HCT116 (cell line): ENCODE measurements at regions not wholly inside any gene's neighbourhood (a gene's known extent, or its start where the extent isn't known, plus 50 kb on each side); places are given as distances from the start of the nearest gene placed in this dataset.

ENCODE experiments used
- ATAC-seq: fragments of 200-7000 bp; cut with Tn5 transposase; 2 replicates; pipeline ENCODE4 v1.9.1; 2020; ENCODE audit warnings: mild to moderate bottlenecking, moderate library complexity
- BruUV-seq: library from RNA; stranded (reverse); fragments of 400-500 nt; replicated peaks from 2 replicates; lab custom pipeline; 2021; lab: Mats Ljungman, UMichigan
- CTCF ChIA-PET: fragments of 300-600 bp; sonication (Branson Sonifier 250); formaldehyde crosslinking; loops from one replicate; lab custom pipeline; 2021; ENCODE audit warnings: antibody characterized with exemption; lab: Charles Lee
- POLR2A ChIA-PET: fragments of 300-600, 350-600 bp; sonication (Branson Sonifier 250); formaldehyde crosslinking; loops from one replicate; lab custom pipeline; 2021; ENCODE audit warnings: antibody characterized with exemption; lab: Charles Lee
- RAD21 ChIA-PET, 2 experiments: fragments of 300-600 bp; sonication (Branson Sonifier 250); formaldehyde crosslinking; loops; one replicate each; lab custom pipeline; 2023; ENCODE audit warnings: low total read pairs in 2 of 2; ENCODE audit not compliant: uncharacterized antibody in 2 of 2, unreplicated experiment in 2 of 2, low non-redundant PET in 1 of 2; lab: Charles Lee
- DNase-seq: peaks from one replicate; pipeline ENCODE4 v3.0.0-alpha.2; 2010; ENCODE audit warnings: low read depth, low spot score
- H2AFZ ChIP-seq: fragments of 200-600 bp; shearing (Covaris generic), sonication (generic); 2 replicates; pipeline ENCODE4 v1.6.1; 2017; ENCODE audit warnings: low read depth, mixed run types, mixed read lengths, antibody characterized with exemption, low read length; ENCODE audit not compliant: poor library complexity, severe bottlenecking
- H3K27ac ChIP-seq: 2 replicates; pipeline ENCODE4 v1.5.1; 2012; ENCODE audit warnings: low read depth, low read length
- H3K27me3 ChIP-seq: fragments of 200-600 bp; sonication (generic); 2 replicates; pipeline ENCODE4 v1.6.1; 2016; ENCODE audit warnings: mixed run types, low read length, mixed read lengths; ENCODE audit not compliant: insufficient read depth
- H3K36me3 ChIP-seq, 2 experiments: fragments of 200-500 bp in 1 of 2; fragments of 200-600 bp in 1 of 2; sonication (Bioruptor generic) in 1 of 2; sonication (generic) in 1 of 2; 2 replicates each; pipeline versions ENCODE4 v1.5.1 to v1.6.1; 2014 to 2016; ENCODE audit warnings: low read length in 2 of 2, inconsistent platforms in 1 of 2, mixed read lengths in 1 of 2, mixed run types in 1 of 2; ENCODE audit not compliant: insufficient read depth in 2 of 2, control insufficient read depth in 1 of 2
- H3K4me1 ChIP-seq, 2 experiments: fragments of 200-600 bp in 1 of 2; sonication (generic) in 1 of 2; 2 replicates each; pipeline versions ENCODE4 v1.5.1 to v1.6.1; 2012 to 2017; ENCODE audit warnings: low read length in 2 of 2, inconsistent platforms in 1 of 2, mild to moderate bottlenecking in 1 of 2, mixed read lengths in 1 of 2, mixed run types in 1 of 2, moderate library complexity in 1 of 2; ENCODE audit not compliant: insufficient read depth in 2 of 2, control insufficient read depth in 1 of 2
- H3K4me2 ChIP-seq: fragments of 200-600 bp; sonication (generic); 2 replicates; pipeline ENCODE4 v1.6.1; 2017; ENCODE audit warnings: mixed run types, low read length, mixed read lengths
- H3K4me3 ChIP-seq, 2 experiments: fragments of 200-600 bp in 1 of 2; sonication (generic) in 1 of 2; replicated peaks in 1 of 2; 2 replicates each; pipeline ENCODE4 v1.5.1; 2011 to 2016; ENCODE audit warnings: low read length in 2 of 2, control low read depth in 1 of 2, low read depth in 1 of 2, mild to moderate bottlenecking in 1 of 2, mixed read lengths in 1 of 2, mixed run types in 1 of 2
- H3K79me2 ChIP-seq: fragments of 200-600 bp; sonication (generic); 2 replicates; pipeline ENCODE4 v1.6.1; 2017; ENCODE audit warnings: mild to moderate bottlenecking, mixed run types, low read length, moderate library complexity, mixed read lengths; ENCODE audit not compliant: insufficient read depth
- H3K9ac ChIP-seq: fragments of 200-600 bp; sonication (generic); 2 replicates; pipeline ENCODE4 v1.6.1; 2016; ENCODE audit warnings: low read length, mixed read lengths
- H3K9me2 ChIP-seq: fragments of 200-600 bp; sonication (generic), shearing (Covaris generic); 2 replicates; pipeline ENCODE4 v1.6.1; 2017; ENCODE audit warnings: mixed run types, mild to moderate bottlenecking, moderate library complexity; ENCODE audit not compliant: insufficient read depth
- H3K9me3 ChIP-seq, 2 experiments: fragments of 200-500 bp in 1 of 2; fragments of 200-600 bp in 1 of 2; sonication (Bioruptor generic) in 1 of 2; sonication (generic) in 1 of 2; 2 replicates each; pipeline ENCODE4 v1.6.1; 2014 to 2017; ENCODE audit warnings: low read length in 2 of 2, mixed read lengths in 2 of 2, inconsistent platforms in 1 of 2, low read depth in 1 of 2, mild to moderate bottlenecking in 1 of 2, mixed run types in 1 of 2, moderate library complexity in 1 of 2; ENCODE audit not compliant: control insufficient read depth in 1 of 2, insufficient read depth in 1 of 2
- H4K20me1 ChIP-seq: fragments of 200-600 bp; sonication (generic), shearing (Covaris generic); 2 replicates; pipeline ENCODE4 v1.6.1; 2017; ENCODE audit warnings: mixed run types, mild to moderate bottlenecking, moderate library complexity; ENCODE audit not compliant: insufficient read depth
- ATF3 ChIP-seq: IDR thresholded peaks from 2 replicates; pipeline ENCODE4 v1.6.1; 2012
- ELF1 ChIP-seq: IDR thresholded peaks from 2 replicates; pipeline ENCODE4 v1.6.1; 2012; ENCODE audit warnings: low read depth, borderline replicate concordance
- FOSL1 ChIP-seq: IDR thresholded peaks from 2 replicates; pipeline ENCODE4 v1.6.1; 2012; ENCODE audit warnings: low read depth
- JUND ChIP-seq: IDR thresholded peaks from 2 replicates; pipeline ENCODE4 v1.6.1; 2012
- MAX ChIP-seq: IDR thresholded peaks from 2 replicates; pipeline ENCODE4 v1.6.1; 2012
- RAD21 ChIP-seq: IDR thresholded peaks from 2 replicates; pipeline ENCODE4 v1.6.1; 2012; ENCODE audit warnings: low read depth, mild to moderate bottlenecking
- SIN3A ChIP-seq: IDR thresholded peaks from 2 replicates; pipeline ENCODE4 v1.6.1; 2012; ENCODE audit warnings: low read depth
- YY1 ChIP-seq: IDR thresholded peaks from 2 replicates; pipeline ENCODE4 v1.6.1; 2011; ENCODE audit warnings: low read length, low read depth, moderate library complexity, mild to moderate bottlenecking; ENCODE audit not compliant: insufficient replicate concordance; ENCODE audit errors: extremely low read depth
- ZFX ChIP-seq: fragments of 450-650 bp; IDR thresholded peaks from 2 replicates; pipeline ENCODE4 v1.6.1; 2017
- intact Hi-C: fragments of 100-400 bp; cut with micrococcal nuclease; formaldehyde crosslinking; loops from 2 replicates; pipeline ENCODE4 v1.10.0; 2022
- TF ChIP-seq, protein P1 (sequence below): IDR thresholded peaks from 2 replicates; pipeline ENCODE4 v1.6.1; 2012; ENCODE audit warnings: low read depth

GRCh38 chr6:19986691-19987438, 149.7 kb downstream of the ID4 start:
- no peaks in the 10 kb centered on the region for H3K4me1 ChIP-seq
- DNase-seq: no peak
- ChIA-PET POLR2A (no interaction called here), RAD21 (no interaction called here), CTCF (no interaction called here)
- H2AFZ ChIP-seq: no peak overlapping the region
- no peaks in the 10 kb centered on the region for H3K36me3 ChIP-seq
- H3K4me2 ChIP-seq: no peak overlapping the region
- intact Hi-C loops: no loop called here
- ATAC-seq: no peak
- no peaks in the 10 kb centered on the region for H4K20me1 ChIP-seq
- H3K27ac ChIP-seq: no peak overlapping the region
- H3K9ac ChIP-seq: no peak overlapping the region
- H3K79me2 ChIP-seq: no peaks in the 10 kb centered on the region
- H3K9me3 ChIP-seq: no peaks in the 10 kb centered on the region
- H3K9me2 ChIP-seq: no peaks in the 10 kb centered on the region
- H3K27me3 ChIP-seq: peaks cover 53% of the 10 kb centered on the region
- no peak overlapping the region for H3K4me3 ChIP-seq
- TF ChIP-seq SIN3A (no peak), MAX (no peak), FOSL1 (no peak), YY1 (no peak), JUND (no peak), ATF3 (no peak), RAD21 (no peak), ELF1 (no peak), ZFX (no peak)
- TF ChIP-seq, protein P1, sequence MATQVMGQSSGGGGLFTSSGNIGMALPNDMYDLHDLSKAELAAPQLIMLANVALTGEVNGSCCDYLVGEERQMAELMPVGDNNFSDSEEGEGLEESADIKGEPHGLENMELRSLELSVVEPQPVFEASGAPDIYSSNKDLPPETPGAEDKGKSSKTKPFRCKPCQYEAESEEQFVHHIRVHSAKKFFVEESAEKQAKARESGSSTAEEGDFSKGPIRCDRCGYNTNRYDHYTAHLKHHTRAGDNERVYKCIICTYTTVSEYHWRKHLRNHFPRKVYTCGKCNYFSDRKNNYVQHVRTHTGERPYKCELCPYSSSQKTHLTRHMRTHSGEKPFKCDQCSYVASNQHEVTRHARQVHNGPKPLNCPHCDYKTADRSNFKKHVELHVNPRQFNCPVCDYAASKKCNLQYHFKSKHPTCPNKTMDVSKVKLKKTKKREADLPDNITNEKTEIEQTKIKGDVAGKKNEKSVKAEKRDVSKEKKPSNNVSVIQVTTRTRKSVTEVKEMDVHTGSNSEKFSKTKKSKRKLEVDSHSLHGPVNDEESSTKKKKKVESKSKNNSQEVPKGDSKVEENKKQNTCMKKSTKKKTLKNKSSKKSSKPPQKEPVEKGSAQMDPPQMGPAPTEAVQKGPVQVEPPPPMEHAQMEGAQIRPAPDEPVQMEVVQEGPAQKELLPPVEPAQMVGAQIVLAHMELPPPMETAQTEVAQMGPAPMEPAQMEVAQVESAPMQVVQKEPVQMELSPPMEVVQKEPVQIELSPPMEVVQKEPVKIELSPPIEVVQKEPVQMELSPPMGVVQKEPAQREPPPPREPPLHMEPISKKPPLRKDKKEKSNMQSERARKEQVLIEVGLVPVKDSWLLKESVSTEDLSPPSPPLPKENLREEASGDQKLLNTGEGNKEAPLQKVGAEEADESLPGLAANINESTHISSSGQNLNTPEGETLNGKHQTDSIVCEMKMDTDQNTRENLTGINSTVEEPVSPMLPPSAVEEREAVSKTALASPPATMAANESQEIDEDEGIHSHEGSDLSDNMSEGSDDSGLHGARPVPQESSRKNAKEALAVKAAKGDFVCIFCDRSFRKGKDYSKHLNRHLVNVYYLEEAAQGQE: no peak
- BruUV-seq: no TSS peak
